Upper lobe of left lung (tissue), 4 donors: ENCODE measurements at regions not wholly inside any gene's neighbourhood (a gene's known extent, or its start where the extent isn't known, plus 50 kb on each side); places are given as distances from the start of the nearest gene placed in this dataset.
"Not testable (repeated sequence)": the region's sequence is repeated elsewhere in the genome, so short reads cannot be mapped to it uniquely, and the experiment has no call there.

ENCODE experiments used
- CTCF ChIP-seq, 6 experiments: fragments of 450-650 bp in 4 of 6; fragments of 200-600 bp in 2 of 6; sonication (generic) in 2 of 6; IDR thresholded peaks; one replicate each; pipeline ENCODE4 v1.5.1; 2016 to 2019; ENCODE audit warnings: antibody characterized with exemption in 6 of 6
- EP300 ChIP-seq, 4 donors: sonication (generic); formaldehyde crosslinking; IDR thresholded peaks; one replicate each; pipeline ENCODE4 v1.5.1; 2017; ENCODE audit warnings: antibody characterized with exemption in 4 of 4, control low read depth in 2 of 4

- TF ChIP-seq CTCF, EP300 (IDR thresholded peaks at IDR 0.05): not testable (repeated sequence)
These were observed 122.9 kb upstream of the PHYHIPL start for GRCh38 chr10:59053502-59053901.
